ENCODE measurements at regions not wholly inside any gene's neighbourhood (a gene's known extent, or its start where the extent isn't known, plus 50 kb on each side); places are given as distances from the start of the nearest gene placed in this dataset.

- H3K9me3 Mint-ChIP-seq (ENCODE audit: low read depth), result no peaks in the 10 kb centered on the region
- no peaks in the 10 kb centered on the region for H3K27me3 Mint-ChIP-seq (ENCODE audit: low read depth)
- peaks cover 16% of the 10 kb centered on the region for H3K4me1 Mint-ChIP-seq (ENCODE audit: low read depth)
- H3K27ac Mint-ChIP-seq (ENCODE audit: unreplicated experiment), result no peak overlapping the region
- no peak for DNase-seq (ENCODE audit: low spot score)
- H3K36me3 Mint-ChIP-seq (ENCODE audit: low read depth), result no peaks in the 10 kb centered on the region
- H3K4me3 Mint-ChIP-seq (ENCODE audit: unreplicated experiment), result no peak overlapping the region
- no peak for TF ChIP-seq CTCF (IDR thresholded peaks at IDR 0.05)
Observed at GRCh38 chr1:91600431-91601337, 100.0 kb downstream of the CDC7 start.

GRCh38 chr1:91601554-91602376, 101.1 kb downstream of the CDC7 start:
- no peak for TF ChIP-seq CTCF (IDR thresholded peaks at IDR 0.05)
- no peaks in the 10 kb centered on the region for H3K9me3 Mint-ChIP-seq (ENCODE audit: low read depth)
- DNase-seq (ENCODE audit: low spot score), result no peak
- no peaks in the 10 kb centered on the region for H3K36me3 Mint-ChIP-seq (ENCODE audit: low read depth)
- peaks cover 14% of the 10 kb centered on the region for H3K4me1 Mint-ChIP-seq (ENCODE audit: low read depth)
- H3K4me3 Mint-ChIP-seq (ENCODE audit: unreplicated experiment), result no peak overlapping the region
- H3K27me3 Mint-ChIP-seq (ENCODE audit: low read depth), result no peaks in the 10 kb centered on the region
- no peak overlapping the region for H3K27ac Mint-ChIP-seq (ENCODE audit: unreplicated experiment)

- H3K4me3 Mint-ChIP-seq (ENCODE audit: unreplicated experiment), result no peak overlapping the region
- H3K27ac Mint-ChIP-seq (ENCODE audit: unreplicated experiment), result no peak overlapping the region
- H3K9me3 Mint-ChIP-seq (ENCODE audit: low read depth), result peaks cover 7% of the 10 kb centered on the region
- DNase-seq (ENCODE audit: low spot score), result no peak
- no peak for TF ChIP-seq CTCF (IDR thresholded peaks at IDR 0.05)
- H3K4me1 Mint-ChIP-seq (ENCODE audit: low read depth), result peaks cover 11% of the 10 kb centered on the region
- no peaks in the 10 kb centered on the region for H3K27me3 Mint-ChIP-seq (ENCODE audit: low read depth)
- H3K36me3 Mint-ChIP-seq (ENCODE audit: low read depth), result peaks cover 1% of the 10 kb centered on the region
Observed at GRCh38 chr1:91603409-91603808, 102.8 kb downstream of the CDC7 start.

- no peak overlapping the region for H3K4me3 Mint-ChIP-seq (ENCODE audit: unreplicated experiment)
Observed at GRCh38 chr1:91604632-91605031, 104.0 kb downstream of the CDC7 start.

More at GRCh38 chr1:91604632-91605031, 104.0 kb downstream of the CDC7 start:
- H3K27me3 Mint-ChIP-seq (ENCODE audit: low read depth), result no peaks in the 10 kb centered on the region
- H3K36me3 Mint-ChIP-seq (ENCODE audit: low read depth), result peaks cover 1% of the 10 kb centered on the region
- DNase-seq (ENCODE audit: low spot score), result no peak
- H3K9me3 Mint-ChIP-seq (ENCODE audit: low read depth), result peaks cover 7% of the 10 kb centered on the region
- H3K4me1 Mint-ChIP-seq (ENCODE audit: low read depth), result peaks cover 14% of the 10 kb centered on the region
- TF ChIP-seq CTCF (IDR thresholded peaks at IDR 0.05), result no peak
- H3K27ac Mint-ChIP-seq (ENCODE audit: unreplicated experiment), result peak overlapping the region; percentile 84

All from chondrocyte (in vitro differentiated cells).